H1 (cell line): ENCODE measurements at regions not wholly inside any gene's neighbourhood (a gene's known extent, or its start where the extent isn't known, plus 50 kb on each side); places are given as distances from the start of the nearest gene placed in this dataset.

ENCODE experiments used
- CTCF ChIA-PET: fragments of 300-600 bp; sonication (Branson Sonifier 250); formaldehyde crosslinking; loops from one replicate; lab custom pipeline; 2021; ENCODE audit not compliant: partially characterized antibody; lab: Charles Lee
- POLR2A ChIA-PET: fragments of 300-600 bp; sonication (Branson Sonifier 250); formaldehyde crosslinking; loops from one replicate; lab custom pipeline; 2021; ENCODE audit warnings: inconsistent platforms; ENCODE audit not compliant: partially characterized antibody; lab: Charles Lee
- DNase-seq, 2 experiments: peaks; one replicate each; pipeline versions ENCODE4 v3.0.0 to v3.0.0-alpha.2; 2010 to 2022; ENCODE audit warnings: low spot score in 2 of 2, low read depth in 1 of 2, mixed read lengths in 1 of 2
- FAIRE-seq: peaks from 2 replicates; lab custom pipeline; 2011; peaks lifted over from hg19 to GRCh38; lab: Jason Lieb, UNC
- H2AFZ ChIP-seq: 2 replicates; pipeline ENCODE4 v1.8.1; 2012; ENCODE audit warnings: low read length, inconsistent platforms
- H2AK5ac ChIP-seq: 2 replicates; pipeline ENCODE4 v1.6.1; 2013; ENCODE audit warnings: low read depth, low read length
- H2BK120ac ChIP-seq: replicated peaks from 2 replicates; pipeline ENCODE3; 2013; ENCODE audit warnings: low read depth, low read length, inconsistent platforms
- H2BK12ac ChIP-seq: 2 replicates; pipeline ENCODE4 v1.6.1; 2013; ENCODE audit warnings: low read depth, low read length
- H2BK15ac ChIP-seq: 2 replicates; pipeline ENCODE4 v1.6.1; 2013; ENCODE audit warnings: low read length
- H2BK20ac ChIP-seq: 2 replicates; pipeline ENCODE4 v1.6.1; 2013; ENCODE audit warnings: low read length
- H2BK5ac ChIP-seq: 2 replicates; pipeline ENCODE4 v1.6.1; 2013; ENCODE audit warnings: low read depth, low read length
- H3K14ac ChIP-seq: 2 replicates; pipeline ENCODE4 v1.6.1; 2013; ENCODE audit warnings: inconsistent platforms; ENCODE audit not compliant: insufficient read length
- H3K18ac ChIP-seq: 2 replicates; pipeline ENCODE4 v1.6.1; 2013; ENCODE audit warnings: low read length; ENCODE audit errors: extremely low read depth
- H3K23ac ChIP-seq: 2 replicates; pipeline ENCODE4 v1.6.1; 2013; ENCODE audit warnings: inconsistent platforms; ENCODE audit not compliant: insufficient read length
- H3K23me2 ChIP-seq: 2 replicates; pipeline ENCODE4 v1.6.1; 2013; ENCODE audit warnings: low read depth, low read length
- H3K27ac ChIP-seq: 2 replicates; pipeline ENCODE4 v1.6.1; 2011; ENCODE audit warnings: low read depth, low read length, inconsistent platforms
- H3K27me3 ChIP-seq, 4 experiments: replicated peaks in 1 of 4; 1 replicate in 1 of 4; 2 replicates in 3 of 4; pipeline versions ENCODE4 v1.6.1 to v1.8.1; 2011 to 2013; ENCODE audit warnings: low read length in 3 of 4, mild to moderate bottlenecking in 3 of 4, inconsistent platforms in 2 of 4, mixed read lengths in 2 of 4, moderate library complexity in 1 of 4; ENCODE audit not compliant: control insufficient read depth in 3 of 4, insufficient read depth in 3 of 4; ENCODE audit errors: extremely low read depth in 1 of 4
- H3K36me3 ChIP-seq, 4 experiments: 2 replicates each; pipeline versions ENCODE4 v1.6.1 to v1.8.1; 2011 to 2013; ENCODE audit warnings: mild to moderate bottlenecking in 4 of 4, low read length in 3 of 4, moderate library complexity in 2 of 4, control low read depth in 1 of 4, inconsistent platforms in 1 of 4; ENCODE audit not compliant: insufficient read depth in 4 of 4, control insufficient read depth in 2 of 4
- H3K4ac ChIP-seq: replicated peaks from 2 replicates; pipeline ENCODE3; 2013; ENCODE audit warnings: low read length, low read depth, mixed read lengths, inconsistent platforms; ENCODE audit not compliant: insufficient read length
- H3K4me1 ChIP-seq, 4 experiments: replicated peaks in 1 of 4; 1 replicate in 1 of 4; 2 replicates in 3 of 4; pipeline versions ENCODE4 v1.6.1 to v1.8.1; 2011 to 2013; ENCODE audit warnings: low read length in 3 of 4, inconsistent platforms in 2 of 4, mixed read lengths in 1 of 4; ENCODE audit not compliant: insufficient read depth in 4 of 4, control insufficient read depth in 3 of 4
- H3K4me2 ChIP-seq, 2 experiments: 2 replicates each; pipeline versions ENCODE4 v1.6.1 to v1.8.1; 2011 to 2013; ENCODE audit warnings: low read depth in 2 of 2, low read length in 2 of 2, control low read depth in 1 of 2, inconsistent platforms in 1 of 2, mild to moderate bottlenecking in 1 of 2; ENCODE audit not compliant: insufficient read depth in 1 of 2
- H3K4me3 ChIP-seq, 4 experiments: fragments of 200-600, 300-600 bp in 1 of 4; sonication (generic), shearing (Covaris generic), sonication (Bioruptor Twin) in 1 of 4; 2 replicates each; pipeline versions ENCODE4 v1.5.1 to v1.8.1; 2011 to 2016; ENCODE audit warnings: low read length in 4 of 4, low read depth in 3 of 4, control low read depth in 2 of 4, inconsistent platforms in 2 of 4, mild to moderate bottlenecking in 2 of 4, mixed read lengths in 1 of 4, moderate library complexity in 1 of 4; ENCODE audit not compliant: insufficient read depth in 2 of 4; ENCODE audit errors: extremely low read depth in 1 of 4
- H3K56ac ChIP-seq: replicated peaks from 2 replicates; pipeline ENCODE3; 2013; ENCODE audit warnings: low read depth, mild to moderate bottlenecking, mixed read lengths, low read length, inconsistent platforms; ENCODE audit not compliant: insufficient read length
- H3K79me1 ChIP-seq: 2 replicates; pipeline ENCODE4 v1.6.1; 2013; ENCODE audit warnings: low read depth, low read length, control low read depth
- H3K79me2 ChIP-seq, 2 experiments: 2 replicates each; pipeline versions ENCODE4 v1.6.1 to v1.8.1; 2012 to 2013; ENCODE audit warnings: low read length in 2 of 2, mild to moderate bottlenecking in 2 of 2, inconsistent platforms in 1 of 2; ENCODE audit not compliant: insufficient read depth in 2 of 2, control insufficient read depth in 1 of 2
- H3K9ac ChIP-seq, 4 experiments: replicated peaks in 1 of 4; 1 replicate in 1 of 4; 2 replicates in 3 of 4; pipeline versions ENCODE4 v1.6.1 to v1.8.1; 2011 to 2013; ENCODE audit warnings: low read depth in 3 of 4, low read length in 3 of 4, control low read depth in 2 of 4, mild to moderate bottlenecking in 2 of 4, moderate library complexity in 2 of 4, inconsistent platforms in 1 of 4; ENCODE audit errors: extremely low read depth in 1 of 4
- H3K9me3 ChIP-seq, 2 experiments: 2 replicates each; pipeline versions ENCODE4 v1.6.1 to v1.8.1; 2012 to 2013; ENCODE audit warnings: mild to moderate bottlenecking in 2 of 2, moderate library complexity in 2 of 2, control low read depth in 1 of 2, inconsistent platforms in 1 of 2, low read depth in 1 of 2, low read length in 1 of 2, mixed read lengths in 1 of 2; ENCODE audit not compliant: insufficient read depth in 2 of 2
- H4K20me1 ChIP-seq, 2 experiments: replicated peaks in 1 of 2; 2 replicates each; pipeline versions ENCODE3 to v1.8.1; 2011 to 2013; ENCODE audit warnings: inconsistent platforms in 2 of 2, low read length in 2 of 2, mild to moderate bottlenecking in 1 of 2; ENCODE audit not compliant: insufficient read depth in 2 of 2, control insufficient read depth in 1 of 2
- H4K5ac ChIP-seq: 2 replicates; pipeline ENCODE4 v1.6.1; 2013; ENCODE audit warnings: low read length, low read depth, mixed read lengths, inconsistent platforms; ENCODE audit not compliant: insufficient read length
- H4K8ac ChIP-seq: 2 replicates; pipeline ENCODE4 v1.8.0; 2013; ENCODE audit warnings: mild to moderate bottlenecking, moderate library complexity, low read length, inconsistent platforms; ENCODE audit not compliant: insufficient read depth; ENCODE audit errors: extremely low read depth
- H4K91ac ChIP-seq: replicated peaks from 2 replicates; pipeline ENCODE3; 2013; ENCODE audit warnings: low read length, mixed read lengths, inconsistent platforms; ENCODE audit not compliant: insufficient read length
- EGR1 ChIP-seq: IDR thresholded peaks from 2 replicates; pipeline ENCODE4 v1.6.1; 2011; ENCODE audit warnings: low read depth, low read length, borderline replicate concordance
- SRF ChIP-seq: IDR thresholded peaks from 2 replicates; pipeline ENCODE4 v1.6.1; 2011; ENCODE audit warnings: mild to moderate bottlenecking, low read depth, low read length, moderate library complexity

DNA sequence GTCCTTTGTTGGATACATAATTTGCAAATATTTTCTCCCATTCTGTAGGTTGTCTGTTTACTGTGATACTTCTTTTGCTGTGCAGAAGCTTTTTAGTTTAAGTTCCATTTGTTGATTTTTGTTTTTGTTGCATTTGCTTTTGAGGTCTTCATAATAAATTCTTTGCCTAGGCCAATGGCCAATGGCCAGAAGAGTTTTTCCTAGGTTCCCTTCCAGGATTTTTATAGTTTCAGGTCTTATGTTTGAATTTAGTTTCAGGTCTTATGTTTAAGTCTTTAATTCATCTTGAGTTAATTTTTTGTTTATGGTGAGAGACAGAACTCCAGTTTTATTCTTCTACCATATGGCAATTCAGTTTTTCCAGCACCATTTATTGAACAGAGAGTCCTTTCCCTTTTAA, 90.1 kb upstream of the GOT2 start:
- no peak overlapping the region for H3K4ac ChIP-seq
- TF ChIP-seq EGR1 (no peak), SRF (no peak)
- H3K79me2 ChIP-seq, result no peaks in the 10 kb centered on the region
- no peak overlapping the region for H4K91ac ChIP-seq
- no peak overlapping the region for H3K4me3 ChIP-seq
- no peak overlapping the region for H3K56ac ChIP-seq
- DNase-seq, result no peak
- H3K27me3 ChIP-seq, result no peaks in the 10 kb centered on the region
- no peak overlapping the region for H3K4me2 ChIP-seq
- ChIA-PET POLR2A (no interaction called here), CTCF (interaction anchor here (1.2 to 2.8 kb wide), 2 partner anchors 10 to 425 kb away, joined by 5 to 10 read pairs; no protein-coding TSS in a partner anchor)
- no peak for FAIRE-seq
- no peak overlapping the region for H2BK120ac ChIP-seq
- H4K20me1 ChIP-seq, result no peaks in the 10 kb centered on the region
- H3K4me1 ChIP-seq, result no peaks in the 10 kb centered on the region
- H3K27ac ChIP-seq, result no peak overlapping the region
- H3K23me2 ChIP-seq, result no peaks in the 10 kb centered on the region
- H3K9ac ChIP-seq, result no peak overlapping the region
- H3K36me3 ChIP-seq, result no peaks in the 10 kb centered on the region
- H2BK15ac ChIP-seq, result no peak overlapping the region
- no peak overlapping the region for H2AK5ac ChIP-seq
- H2BK5ac ChIP-seq, result no peak overlapping the region
- no peaks in the 10 kb centered on the region for H3K79me1 ChIP-seq
- H2AFZ ChIP-seq, result no peak overlapping the region
- no peak overlapping the region for H4K5ac ChIP-seq
- no peak overlapping the region for H4K8ac ChIP-seq
- H3K14ac ChIP-seq, result no peak overlapping the region
- H2BK12ac ChIP-seq, result no peak overlapping the region
- H3K18ac ChIP-seq, result no peak overlapping the region
- H3K9me3 ChIP-seq, result 0 out of 4 replicates have a peak, but pooled peaks cover 0 to 6% of the 10 kb centered on the region in 2 experiments
- H2BK20ac ChIP-seq, result no peak overlapping the region
- no peak overlapping the region for H3K23ac ChIP-seq
